ENCODE measurements at regions not wholly inside any gene's neighbourhood (a gene's known extent, or its start where the extent isn't known, plus 50 kb on each side); places are given as distances from the start of the nearest gene placed in this dataset.
A peak's percentile ranks its signal among the peaks of the same experiment; 100 is the strongest.

DNA sequence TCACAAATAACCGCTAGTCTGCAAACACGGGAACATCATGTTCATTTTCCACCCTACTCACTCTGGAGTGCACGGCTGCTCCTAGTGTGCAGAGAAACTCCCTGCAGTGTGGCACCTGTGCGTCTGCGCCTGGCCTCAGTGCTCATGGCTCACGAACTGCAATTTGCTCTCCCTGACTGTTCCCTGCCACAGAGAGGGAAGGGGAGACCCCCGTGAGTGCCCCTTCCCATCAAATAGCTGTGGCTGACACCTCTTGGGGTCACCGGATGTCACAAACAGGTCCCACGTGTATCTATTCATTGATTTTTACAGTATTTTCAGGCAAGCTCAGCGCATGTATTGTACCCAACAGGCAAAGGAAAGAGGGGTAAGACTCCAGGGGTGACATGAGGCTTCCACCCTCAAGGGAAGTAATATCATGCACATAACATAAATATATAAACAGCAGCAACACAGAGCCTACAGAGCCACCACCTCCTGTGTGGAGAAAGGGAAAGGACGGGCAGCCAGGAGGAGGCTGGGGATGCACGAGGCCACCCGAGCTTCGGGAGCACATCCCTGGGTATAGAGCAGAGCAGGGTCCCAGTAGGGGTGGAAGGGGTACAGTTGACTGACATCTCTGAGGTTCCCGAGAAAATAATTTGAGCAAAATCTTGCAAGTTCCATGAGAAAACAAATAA is 140.3 kb upstream of the SOX1 start:
- DNase-seq: no peak
- H3K4me1 ChIP-seq (ENCODE audit: control insufficient read depth, insufficient read depth, low read length): no peaks in the 10 kb centered on the region
- H3K9me3 ChIP-seq (ENCODE audit: control insufficient read depth, low read depth, low read length): no peaks in the 10 kb centered on the region
- H3K27ac ChIP-seq (ENCODE audit: low read length): no peak overlapping the region
- peaks cover 4% of the 10 kb centered on the region for H3K27me3 ChIP-seq (ENCODE audit: control insufficient read depth, insufficient read depth, low read length)
- H3K36me3 ChIP-seq (ENCODE audit: control insufficient read depth, insufficient read depth, low read length): no peaks in the 10 kb centered on the region
- WGBS (ENCODE audit: insufficient coverage, low lambda C conversion rate): no CpG with 5 or more reads among the region's 15 CpGs
- no peak overlapping the region for H3K4me3 ChIP-seq (ENCODE audit: low read length)

DNA sequence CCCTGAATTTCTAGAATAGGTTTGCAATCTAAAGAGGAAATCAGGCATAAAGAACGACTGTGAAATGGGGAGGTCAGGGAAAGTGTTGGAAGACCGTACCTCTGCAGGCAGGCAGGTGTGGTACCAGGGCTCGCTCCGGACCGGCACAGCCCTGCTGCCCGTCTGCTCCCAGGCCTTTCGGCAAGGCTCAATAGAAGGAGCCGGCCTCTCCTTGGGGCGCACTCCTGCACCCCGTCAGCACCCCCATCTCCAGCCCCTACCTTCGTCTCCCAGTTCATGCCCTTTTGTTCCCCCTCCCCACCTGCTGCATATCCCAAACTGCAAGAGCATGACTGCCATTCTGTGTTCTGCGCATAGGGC is 139.8 kb upstream of the SOX1 start:
- H3K4me1 ChIP-seq (ENCODE audit: control insufficient read depth, insufficient read depth, low read length): no peaks in the 10 kb centered on the region
- no CpG with 5 or more reads among the region's 12 CpGs for WGBS (ENCODE audit: insufficient coverage, low lambda C conversion rate)
- H3K27ac ChIP-seq (ENCODE audit: low read length): no peak overlapping the region
- no peaks in the 10 kb centered on the region for H3K9me3 ChIP-seq (ENCODE audit: control insufficient read depth, low read depth, low read length)
- no peaks in the 10 kb centered on the region for H3K36me3 ChIP-seq (ENCODE audit: control insufficient read depth, insufficient read depth, low read length)
- peaks cover 1% of the 10 kb centered on the region for H3K27me3 ChIP-seq (ENCODE audit: control insufficient read depth, insufficient read depth, low read length)
- DNase-seq: no peak
- no peak overlapping the region for H3K4me3 ChIP-seq (ENCODE audit: low read length)

- H3K36me3 ChIP-seq (ENCODE audit: control insufficient read depth, insufficient read depth, low read length): no peaks in the 10 kb centered on the region
- WGBS (ENCODE audit: insufficient coverage, low lambda C conversion rate): no CpG with 5 or more reads among the region's 8 CpGs
Observed at GRCh38 chr13:111929036-111929616, 137.8 kb upstream of the SOX1 start.

GRCh38 chr13:111936267-111936925 is 130.6 kb upstream of the SOX1 start:
- Histone ChIP-seq H3K36me3 (ENCODE audit: control insufficient read depth, insufficient read depth, low read length) (no peaks in the 10 kb centered on the region), H3K4me3 (ENCODE audit: low read length) (no peak overlapping the region), H3K27ac (ENCODE audit: low read length) (no peak overlapping the region), H3K9me3 (ENCODE audit: control insufficient read depth, low read depth, low read length) (no peaks in the 10 kb centered on the region), H3K27me3 (ENCODE audit: control insufficient read depth, insufficient read depth, low read length) (peaks cover 4% of the 10 kb centered on the region), H3K4me1 (ENCODE audit: control insufficient read depth, insufficient read depth, low read length) (no peaks in the 10 kb centered on the region)
- no CpG with 5 or more reads among the region's 3 CpGs for WGBS (ENCODE audit: insufficient coverage, low lambda C conversion rate)
- no peak for DNase-seq

More at GRCh38 chr13:111929036-111929616, 137.8 kb upstream of the SOX1 start:
- Histone ChIP-seq H3K9me3 (ENCODE audit: control insufficient read depth, low read depth, low read length) (no peaks in the 10 kb centered on the region), H3K4me3 (ENCODE audit: low read length) (no peak overlapping the region), H3K27me3 (ENCODE audit: control insufficient read depth, insufficient read depth, low read length) (no peaks in the 10 kb centered on the region), H3K27ac (ENCODE audit: low read length) (no peak overlapping the region), H3K4me1 (ENCODE audit: control insufficient read depth, insufficient read depth, low read length) (no peaks in the 10 kb centered on the region)
- DNase-seq: no peak

DNA sequence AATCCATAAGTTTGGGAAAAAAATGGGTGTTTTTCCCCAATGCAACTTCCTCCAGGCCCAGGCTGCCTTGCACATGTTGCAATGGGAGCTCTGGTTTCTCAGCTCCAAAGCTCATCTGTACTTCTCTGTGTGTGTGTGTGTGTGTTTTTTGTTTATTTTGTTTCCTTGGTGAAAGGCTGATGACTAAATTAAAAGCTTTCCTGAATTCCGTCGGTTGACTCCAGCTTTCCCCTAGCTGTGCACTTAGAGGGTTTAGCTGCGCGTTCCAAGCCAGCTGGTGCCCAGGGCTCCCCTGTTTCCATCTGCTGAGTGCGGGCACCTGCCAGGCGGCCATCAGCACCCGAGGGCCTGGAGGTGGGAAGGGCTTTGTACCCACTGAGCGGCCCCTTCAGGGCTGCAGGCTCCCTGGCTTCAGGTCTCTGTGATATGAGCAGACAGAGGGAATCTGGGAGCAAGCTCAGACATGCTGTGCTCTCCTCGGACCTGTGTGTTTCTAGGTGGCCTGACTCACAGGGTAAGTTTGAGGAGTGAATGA is 129.1 kb upstream of the SOX1 start:
- no CpG with 5 or more reads among the region's 9 CpGs for WGBS (ENCODE audit: insufficient coverage, low lambda C conversion rate)
- Histone ChIP-seq H3K36me3 (ENCODE audit: control insufficient read depth, insufficient read depth, low read length) (no peaks in the 10 kb centered on the region), H3K27me3 (ENCODE audit: control insufficient read depth, insufficient read depth, low read length) (peaks cover 4% of the 10 kb centered on the region), H3K4me3 (ENCODE audit: low read length) (no peak overlapping the region), H3K4me1 (ENCODE audit: control insufficient read depth, insufficient read depth, low read length) (no peaks in the 10 kb centered on the region), H3K27ac (ENCODE audit: low read length) (no peak overlapping the region), H3K9me3 (ENCODE audit: control insufficient read depth, low read depth, low read length) (no peaks in the 10 kb centered on the region)
- peak in 1 of 2 donors; percentile 21 for DNase-seq

GRCh38 chr13:111938741-111939665 is 127.9 kb upstream of the SOX1 start:
- no peak for DNase-seq
- 100% methylated on average over 1 of the region's 14 CpGs for WGBS (ENCODE audit: insufficient coverage, low lambda C conversion rate)
- no peak overlapping the region for H3K27ac ChIP-seq (ENCODE audit: low read length)
- no peaks in the 10 kb centered on the region for H3K36me3 ChIP-seq (ENCODE audit: control insufficient read depth, insufficient read depth, low read length)
- H3K27me3 ChIP-seq (ENCODE audit: control insufficient read depth, insufficient read depth, low read length): peaks cover 4% of the 10 kb centered on the region
- no peak overlapping the region for H3K4me3 ChIP-seq (ENCODE audit: low read length)
- no peaks in the 10 kb centered on the region for H3K9me3 ChIP-seq (ENCODE audit: control insufficient read depth, low read depth, low read length)
- no peaks in the 10 kb centered on the region for H3K4me1 ChIP-seq (ENCODE audit: control insufficient read depth, insufficient read depth, low read length)

- no peaks in the 10 kb centered on the region for H3K4me1 ChIP-seq (ENCODE audit: control insufficient read depth, insufficient read depth, low read length)
- H3K4me3 ChIP-seq (ENCODE audit: low read length): no peak overlapping the region
- H3K27ac ChIP-seq (ENCODE audit: low read length): no peak overlapping the region
- H3K9me3 ChIP-seq (ENCODE audit: control insufficient read depth, low read depth, low read length): no peaks in the 10 kb centered on the region
- no peak for DNase-seq
- H3K27me3 ChIP-seq (ENCODE audit: control insufficient read depth, insufficient read depth, low read length): peaks cover 4% of the 10 kb centered on the region
- H3K36me3 ChIP-seq (ENCODE audit: control insufficient read depth, insufficient read depth, low read length): no peaks in the 10 kb centered on the region
- no CpG with 5 or more reads among the region's 3 CpGs for WGBS (ENCODE audit: insufficient coverage, low lambda C conversion rate)
Observed at GRCh38 chr13:111939666-111940278, 127.2 kb upstream of the SOX1 start.

GRCh38 chr13:111940892-111941291 is 126.1 kb upstream of the SOX1 start:
- peaks cover 4% of the 10 kb centered on the region for H3K27me3 ChIP-seq (ENCODE audit: control insufficient read depth, insufficient read depth, low read length)
- no peak overlapping the region for H3K27ac ChIP-seq (ENCODE audit: low read length)
- H3K4me3 ChIP-seq (ENCODE audit: low read length): no peak overlapping the region
- no peaks in the 10 kb centered on the region for H3K36me3 ChIP-seq (ENCODE audit: control insufficient read depth, insufficient read depth, low read length)
- no peaks in the 10 kb centered on the region for H3K4me1 ChIP-seq (ENCODE audit: control insufficient read depth, insufficient read depth, low read length)
- no peak for DNase-seq
- no peaks in the 10 kb centered on the region for H3K9me3 ChIP-seq (ENCODE audit: control insufficient read depth, low read depth, low read length)
- 100% methylated on average over 1 of the region's 4 CpGs for WGBS (ENCODE audit: insufficient coverage, low lambda C conversion rate)

DNA sequence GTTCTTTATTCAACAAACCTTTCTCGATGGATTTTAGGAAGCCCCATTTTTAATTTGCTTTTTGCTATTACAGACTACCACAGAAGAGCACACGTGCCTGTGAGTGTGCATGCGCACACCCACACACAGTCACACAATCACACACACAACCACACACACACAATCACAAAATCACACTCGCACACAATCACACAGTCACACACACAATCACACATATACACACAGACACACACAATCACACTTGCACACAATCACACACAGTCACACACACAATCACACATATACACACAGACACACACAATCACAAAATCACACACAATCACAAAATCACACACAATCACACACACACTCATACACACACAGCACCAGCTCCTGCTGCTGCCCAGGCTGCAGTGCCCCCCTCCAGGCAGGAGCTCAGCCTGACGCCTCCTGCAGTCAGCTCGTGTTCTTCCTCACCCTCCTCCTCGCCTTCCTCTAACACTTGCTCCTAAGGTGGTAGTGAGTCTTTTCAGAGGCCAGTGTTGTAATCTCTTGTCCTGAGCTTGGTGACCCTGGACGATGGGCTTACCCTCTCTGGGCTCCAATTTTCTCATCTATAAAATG is 125.0 kb upstream of the SOX1 start:
- H3K36me3 ChIP-seq (ENCODE audit: control insufficient read depth, insufficient read depth, low read length): no peaks in the 10 kb centered on the region
- no peaks in the 10 kb centered on the region for H3K9me3 ChIP-seq (ENCODE audit: control insufficient read depth, low read depth, low read length)
- H3K27ac ChIP-seq (ENCODE audit: low read length): no peak overlapping the region
- H3K27me3 ChIP-seq (ENCODE audit: control insufficient read depth, insufficient read depth, low read length): peaks cover 4% of the 10 kb centered on the region
- no peaks in the 10 kb centered on the region for H3K4me1 ChIP-seq (ENCODE audit: control insufficient read depth, insufficient read depth, low read length)
- no peak for DNase-seq
- no CpG with 5 or more reads among the region's 8 CpGs for WGBS (ENCODE audit: insufficient coverage, low lambda C conversion rate)
- no peak overlapping the region for H3K4me3 ChIP-seq (ENCODE audit: low read length)
